ENCODE measurements at regions not wholly inside any gene's neighbourhood (a gene's known extent, or its start where the extent isn't known, plus 50 kb on each side); places are given as distances from the start of the nearest gene placed in this dataset.

DNA sequence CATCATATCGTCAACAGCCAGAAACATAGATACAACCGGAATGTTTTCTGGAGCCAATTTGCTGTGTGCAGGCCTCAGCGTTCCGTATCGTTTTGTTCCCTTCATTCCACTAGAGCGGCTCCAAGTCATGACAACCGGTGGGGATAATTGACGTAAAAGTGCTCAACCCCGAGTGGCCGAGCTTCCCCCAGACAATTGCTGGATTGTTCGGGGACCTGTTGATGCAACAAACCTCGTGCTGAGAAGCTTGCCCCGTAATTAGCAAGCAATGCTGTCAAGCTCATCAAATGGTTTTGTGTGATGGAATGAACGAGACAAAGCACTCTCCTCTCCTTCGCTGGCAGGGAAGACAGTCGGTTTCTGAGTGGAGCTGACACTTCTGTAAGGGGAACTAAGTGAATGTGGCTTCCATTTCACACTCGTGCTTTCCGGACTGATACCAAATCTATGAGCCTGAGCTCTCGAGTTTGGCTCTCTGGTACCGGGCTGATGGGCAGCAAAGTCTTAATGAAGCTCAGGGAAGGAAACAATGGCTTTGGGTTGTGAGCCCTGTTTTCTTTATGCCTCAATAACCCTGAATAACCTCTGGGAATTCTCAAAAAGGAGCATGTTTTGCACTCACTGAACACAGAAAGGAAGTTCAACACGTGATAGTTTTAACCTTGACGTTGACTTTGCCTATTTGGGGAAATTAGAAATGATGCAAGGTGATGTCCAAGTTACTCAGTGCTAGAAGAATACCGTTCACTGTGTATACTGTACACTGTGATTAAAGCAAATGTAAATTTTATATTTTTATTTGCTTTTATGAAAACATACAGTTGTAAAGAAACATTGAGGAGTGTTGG is 220.5 kb downstream of the BAMBI start:
- no peak overlapping the region for H3K9ac ChIP-seq (ENCODE audit: low read depth, low read length, poor library complexity, severe bottlenecking)
- H4K20me1 ChIP-seq (ENCODE audit: insufficient read depth, low read length, poor library complexity, severe bottlenecking) = no peaks in the 10 kb centered on the region
- no peaks in the 10 kb centered on the region for H3K9me2 ChIP-seq (replicated peaks; ENCODE audit: low read depth, low read length)
- H2AFZ ChIP-seq (ENCODE audit: low read length) = no peak overlapping the region
- H3K4me2 ChIP-seq (ENCODE audit: low read depth, low read length, poor library complexity, severe bottlenecking) = no peak overlapping the region
- H3F3A ChIP-seq (ENCODE audit: low read depth) = no peaks in the 10 kb centered on the region
- no peaks in the 10 kb centered on the region for H3K4me1 ChIP-seq (ENCODE audit: insufficient read depth, low read length, poor library complexity, severe bottlenecking)
- H3K79me2 ChIP-seq (ENCODE audit: insufficient read depth, low read length) = no peaks in the 10 kb centered on the region
- no peaks in the 10 kb centered on the region for H3K27me3 ChIP-seq (ENCODE audit: insufficient read depth, low read length, poor library complexity, severe bottlenecking)
- 0 out of 2 replicates have a peak, but pooled peaks cover 3% of the 10 kb centered on the region for H3K9me3 ChIP-seq (ENCODE audit: insufficient read depth, low read depth, low read length)
- TF ChIP-seq CTCF (conservative IDR thresholded peaks at IDR 0.05; ENCODE audit: low read length) = no peak
- no peak for TF ChIP-seq EZH2phosphoT487 (IDR thresholded peaks at IDR 0.05; ENCODE audit: borderline replicate concordance)
- H3K4me3 ChIP-seq (ENCODE audit: low read length, poor library complexity, severe bottlenecking) = no peak overlapping the region
- H3K36me3 ChIP-seq (ENCODE audit: insufficient read depth, low read length) = no peaks in the 10 kb centered on the region

GRCh38 chr10:28902215-28902614 is 224.9 kb downstream of the BAMBI start:
- Histone ChIP-seq H3K4me2 (ENCODE audit: low read depth, low read length, poor library complexity, severe bottlenecking) (no peak overlapping the region), H3K36me3 (ENCODE audit: insufficient read depth, low read length) (no peaks in the 10 kb centered on the region), H4K20me1 (ENCODE audit: insufficient read depth, low read length, poor library complexity, severe bottlenecking) (no peaks in the 10 kb centered on the region), H3K9ac (ENCODE audit: low read depth, low read length, poor library complexity, severe bottlenecking) (no peak overlapping the region), H3K9me3 (ENCODE audit: insufficient read depth, low read depth, low read length) (no peaks in the 10 kb centered on the region), H3F3A (ENCODE audit: low read depth) (no peaks in the 10 kb centered on the region), H2AFZ (ENCODE audit: low read length) (no peak overlapping the region), H3K4me1 (ENCODE audit: insufficient read depth, low read length, poor library complexity, severe bottlenecking) (no peaks in the 10 kb centered on the region), H3K27me3 (ENCODE audit: insufficient read depth, low read length, poor library complexity, severe bottlenecking) (no peaks in the 10 kb centered on the region), H3K79me2 (ENCODE audit: insufficient read depth, low read length) (no peaks in the 10 kb centered on the region), H3K4me3 (ENCODE audit: low read length, poor library complexity, severe bottlenecking) (no peak overlapping the region), H3K9me2 (replicated peaks; ENCODE audit: low read depth, low read length) (no peaks in the 10 kb centered on the region)
- no peak for TF ChIP-seq EZH2phosphoT487 (IDR thresholded peaks at IDR 0.05; ENCODE audit: borderline replicate concordance)
- no peak for TF ChIP-seq CTCF (conservative IDR thresholded peaks at IDR 0.05; ENCODE audit: low read length)

DNA sequence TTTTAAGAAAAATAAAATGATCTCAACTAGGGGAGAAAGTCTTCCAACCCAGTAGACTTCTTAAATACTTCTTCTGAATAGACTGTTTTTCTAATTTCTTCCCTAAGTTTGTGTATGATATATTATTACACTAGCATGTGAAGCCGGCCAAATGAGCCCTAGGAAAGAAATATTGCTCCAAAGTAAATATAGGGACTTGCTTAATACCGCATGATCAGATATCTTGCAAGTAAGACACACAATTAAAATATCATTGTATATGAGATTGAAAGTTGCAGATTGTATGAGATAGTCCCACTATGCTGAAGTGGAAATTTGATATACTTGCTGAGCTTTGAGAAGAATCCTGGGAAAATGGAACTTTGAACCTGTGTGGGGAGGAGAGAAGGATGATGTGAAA is 225.7 kb downstream of the BAMBI start:
- Histone ChIP-seq H3K4me2 (ENCODE audit: low read depth, low read length, poor library complexity, severe bottlenecking) (no peak overlapping the region), H3K9me2 (replicated peaks; ENCODE audit: low read depth, low read length) (no peaks in the 10 kb centered on the region)

More for the DNA sequence above, 225.7 kb downstream of the BAMBI start:
- no peaks in the 10 kb centered on the region for H3F3A ChIP-seq (ENCODE audit: low read depth)
- H3K36me3 ChIP-seq (ENCODE audit: insufficient read depth, low read length) = no peaks in the 10 kb centered on the region
- no peak overlapping the region for H2AFZ ChIP-seq (ENCODE audit: low read length)
- TF ChIP-seq EZH2phosphoT487 (IDR thresholded peaks at IDR 0.05; ENCODE audit: borderline replicate concordance) (no peak), CTCF (conservative IDR thresholded peaks at IDR 0.05; ENCODE audit: low read length) (no peak)
- no peaks in the 10 kb centered on the region for H4K20me1 ChIP-seq (ENCODE audit: insufficient read depth, low read length, poor library complexity, severe bottlenecking)
- no peaks in the 10 kb centered on the region for H3K4me1 ChIP-seq (ENCODE audit: insufficient read depth, low read length, poor library complexity, severe bottlenecking)
- no peaks in the 10 kb centered on the region for H3K27me3 ChIP-seq (ENCODE audit: insufficient read depth, low read length, poor library complexity, severe bottlenecking)
- no peak overlapping the region for H3K4me3 ChIP-seq (ENCODE audit: low read length, poor library complexity, severe bottlenecking)
- no peak overlapping the region for H3K9ac ChIP-seq (ENCODE audit: low read depth, low read length, poor library complexity, severe bottlenecking)
- H3K79me2 ChIP-seq (ENCODE audit: insufficient read depth, low read length) = no peaks in the 10 kb centered on the region
- H3K9me3 ChIP-seq (ENCODE audit: insufficient read depth, low read depth, low read length) = no peaks in the 10 kb centered on the region

Data from Loucy (cell line).